Caco-2 (cell line): ENCODE measurements at regions not wholly inside any gene's neighbourhood (a gene's known extent, or its start where the extent isn't known, plus 50 kb on each side); places are given as distances from the start of the nearest gene placed in this dataset.

Experiments used
- BruUV-seq: library from RNA; stranded (reverse); fragments of 400-500 nt; replicated peaks from 2 replicates; lab custom pipeline; 2021; lab: Mats Ljungman, UMichigan
- CTCF ChIA-PET: fragments of 300-600 bp; sonication (Branson Sonifier 250); formaldehyde crosslinking; loops from one replicate; lab custom pipeline; 2022; ENCODE audit warnings: antibody characterized with exemption; lab: Charles Lee
- POLR2A ChIA-PET: fragments of 300-600 bp; sonication (Branson Sonifier 250); formaldehyde crosslinking; loops from one replicate; lab custom pipeline; 2022; ENCODE audit warnings: antibody characterized with exemption; lab: Charles Lee
- DNase-seq, 2 experiments: peaks; one replicate each; pipeline versions ENCODE4 v3.0.0 to v3.0.0-alpha.2; 2020 to 2022
- H3K27me3 ChIP-seq: replicated peaks from 2 replicates; pipeline ENCODE4 v1.6.0; 2011; ENCODE audit warnings: low read length; ENCODE audit not compliant: control insufficient read depth, insufficient read depth
- H3K36me3 ChIP-seq: 2 replicates; pipeline ENCODE4 v1.5.1; 2011; ENCODE audit warnings: low read length; ENCODE audit not compliant: control insufficient read depth, insufficient read depth
- H3K4me1 ChIP-seq: fragments of 250-450 bp; sonication (Bioruptor Pico); 2 replicates; pipeline ENCODE4 v1.5.1; 2020; ENCODE audit warnings: mild to moderate bottlenecking
- H3K4me3 ChIP-seq: 2 replicates; pipeline ENCODE4 v1.5.1; 2011; ENCODE audit warnings: low read depth, mild to moderate bottlenecking, control low read depth, low read length
- H3K9me3 ChIP-seq: fragments of 250-450 bp; sonication (Bioruptor Pico); 2 replicates; pipeline ENCODE4 v1.5.1; 2020; ENCODE audit warnings: mild to moderate bottlenecking, moderate library complexity
- H3K27ac Mint-ChIP-seq: one replicate; pipeline ENCODE4 v1.8.0; 2022; ENCODE audit warnings: mixed read lengths; ENCODE audit not compliant: unreplicated experiment
- H3K27me3 Mint-ChIP-seq: one replicate; pipeline ENCODE4 v1.8.0; 2022; ENCODE audit warnings: mixed read lengths; ENCODE audit not compliant: insufficient read depth, unreplicated experiment
- H3K36me3 Mint-ChIP-seq: one replicate; pipeline ENCODE4 v1.8.0; 2022; ENCODE audit warnings: mild to moderate bottlenecking, mixed read lengths; ENCODE audit not compliant: insufficient read depth, unreplicated experiment
- H3K4me1 Mint-ChIP-seq: one replicate; pipeline ENCODE4 v1.8.0; 2022; ENCODE audit warnings: low read depth, mixed read lengths; ENCODE audit not compliant: unreplicated experiment
- H3K4me3 Mint-ChIP-seq: one replicate; pipeline ENCODE4 v1.8.0; 2022; ENCODE audit warnings: mild to moderate bottlenecking, moderate library complexity, mixed read lengths; ENCODE audit not compliant: unreplicated experiment
- H3K9me3 Mint-ChIP-seq: one replicate; pipeline ENCODE4 v1.8.0; 2022; ENCODE audit warnings: mixed read lengths; ENCODE audit not compliant: unreplicated experiment
- intact Hi-C: fragments of 100-400 bp; cut with micrococcal nuclease; formaldehyde crosslinking; loops from one replicate; pipeline ENCODE4 v1.10.0; 2022; ENCODE audit not compliant: unreplicated experiment
- TF ChIP-seq, protein P1 (sequence below), 2 experiments: fragments of 200-600 bp in 1 of 2; IDR thresholded peaks; 1 replicate in 1 of 2; 2 replicates in 1 of 2; pipeline versions ENCODE4 v1.5.1 to v1.8.0; 2011 to 2022; ENCODE audit warnings: antibody characterized with exemption in 1 of 2, control low read depth in 1 of 2, inconsistent platforms in 1 of 2, low read depth in 1 of 2, low read length in 1 of 2, mild to moderate bottlenecking in 1 of 2, moderate library complexity in 1 of 2; ENCODE audit not compliant: insufficient read depth in 1 of 2, severe bottlenecking in 1 of 2, unreplicated experiment in 1 of 2

GRCh38 chr14:66240105-66240504 is 246.1 kb upstream of the CCDC196 start:
- intact Hi-C loops = no loop called here
- no peaks in the 10 kb centered on the region for H3K9me3 ChIP-seq

DNA sequence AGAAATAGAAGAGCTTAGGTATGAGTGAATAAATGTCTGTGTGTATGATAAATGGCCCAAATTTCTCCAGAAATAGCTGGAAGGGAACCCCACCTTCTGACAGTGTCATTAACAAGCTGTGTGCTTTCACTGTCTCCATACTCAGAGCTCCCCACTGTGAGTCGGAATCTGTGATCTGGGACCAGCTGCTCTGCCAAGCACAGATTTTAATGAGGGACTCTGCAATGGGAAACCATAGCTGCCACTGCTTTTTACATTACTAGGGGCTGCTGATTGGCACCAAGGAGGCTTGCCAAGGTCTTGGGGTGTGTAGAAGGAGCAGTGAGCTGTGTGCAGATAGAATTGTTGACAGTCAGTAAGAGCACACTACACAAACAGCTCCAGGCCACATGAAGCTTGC is 244.2 kb upstream of the CCDC196 start:
- DNase-seq = no peak
- Mint-ChIP-seq H3K9me3 (no peaks in the 10 kb centered on the region), H3K27ac (no peak overlapping the region), H3K36me3 (no peaks in the 10 kb centered on the region), H3K27me3 (peaks cover 5% of the 10 kb centered on the region), H3K4me1 (no peaks in the 10 kb centered on the region), H3K4me3 (no peak overlapping the region)
- Histone ChIP-seq H3K4me3 (no peak overlapping the region), H3K9me3 (no peaks in the 10 kb centered on the region), H3K36me3 (no peaks in the 10 kb centered on the region), H3K4me1 (no peaks in the 10 kb centered on the region), H3K27me3 (no peaks in the 10 kb centered on the region)
- intact Hi-C loops = no loop called here
- CTCF ChIA-PET = no interaction called here
- no TSS peak for BruUV-seq
- POLR2A ChIA-PET = no interaction called here
- TF ChIP-seq, protein P1, sequence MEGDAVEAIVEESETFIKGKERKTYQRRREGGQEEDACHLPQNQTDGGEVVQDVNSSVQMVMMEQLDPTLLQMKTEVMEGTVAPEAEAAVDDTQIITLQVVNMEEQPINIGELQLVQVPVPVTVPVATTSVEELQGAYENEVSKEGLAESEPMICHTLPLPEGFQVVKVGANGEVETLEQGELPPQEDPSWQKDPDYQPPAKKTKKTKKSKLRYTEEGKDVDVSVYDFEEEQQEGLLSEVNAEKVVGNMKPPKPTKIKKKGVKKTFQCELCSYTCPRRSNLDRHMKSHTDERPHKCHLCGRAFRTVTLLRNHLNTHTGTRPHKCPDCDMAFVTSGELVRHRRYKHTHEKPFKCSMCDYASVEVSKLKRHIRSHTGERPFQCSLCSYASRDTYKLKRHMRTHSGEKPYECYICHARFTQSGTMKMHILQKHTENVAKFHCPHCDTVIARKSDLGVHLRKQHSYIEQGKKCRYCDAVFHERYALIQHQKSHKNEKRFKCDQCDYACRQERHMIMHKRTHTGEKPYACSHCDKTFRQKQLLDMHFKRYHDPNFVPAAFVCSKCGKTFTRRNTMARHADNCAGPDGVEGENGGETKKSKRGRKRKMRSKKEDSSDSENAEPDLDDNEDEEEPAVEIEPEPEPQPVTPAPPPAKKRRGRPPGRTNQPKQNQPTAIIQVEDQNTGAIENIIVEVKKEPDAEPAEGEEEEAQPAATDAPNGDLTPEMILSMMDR (IDR thresholded peaks at IDR 0.05; ENCODE audit: insufficient read depth in 1 of 2, low read depth in 1 of 2, low read length in 1 of 2, severe bottlenecking in 1 of 2, unreplicated experiment in 1 of 2) = no peak

More at GRCh38 chr14:66240105-66240504, 246.1 kb upstream of the CCDC196 start:
- Histone ChIP-seq H3K4me3 (no peak overlapping the region), H3K27me3 (no peaks in the 10 kb centered on the region), H3K36me3 (no peaks in the 10 kb centered on the region), H3K4me1 (no peaks in the 10 kb centered on the region)
- CTCF ChIA-PET = no interaction called here
- no peaks in the 10 kb centered on the region for H3K36me3 Mint-ChIP-seq
- no peak for DNase-seq
- POLR2A ChIA-PET = no interaction called here
- TF ChIP-seq, protein P1 (IDR thresholded peaks at IDR 0.05; ENCODE audit: insufficient read depth in 1 of 2, low read depth in 1 of 2, low read length in 1 of 2, severe bottlenecking in 1 of 2, unreplicated experiment in 1 of 2) = no peak
- H3K9me3 Mint-ChIP-seq = no peaks in the 10 kb centered on the region
- no peak overlapping the region for H3K4me3 Mint-ChIP-seq
- H3K27me3 Mint-ChIP-seq = peaks cover 2% of the 10 kb centered on the region
- BruUV-seq = no TSS peak
- H3K4me1 Mint-ChIP-seq = no peaks in the 10 kb centered on the region
- H3K27ac Mint-ChIP-seq = no peak overlapping the region

GRCh38 chr14:66244834-66245233 is 241.3 kb upstream of the CCDC196 start:
- H3K36me3 Mint-ChIP-seq = no peaks in the 10 kb centered on the region
- H3K9me3 ChIP-seq = no peaks in the 10 kb centered on the region
- H3K36me3 ChIP-seq = no peaks in the 10 kb centered on the region
- no peak overlapping the region for H3K27ac Mint-ChIP-seq
- H3K27me3 ChIP-seq = no peaks in the 10 kb centered on the region
- no peaks in the 10 kb centered on the region for H3K9me3 Mint-ChIP-seq
- H3K4me3 Mint-ChIP-seq = no peak overlapping the region
- CTCF ChIA-PET = no interaction called here
- intact Hi-C loops = no loop called here
- H3K4me3 ChIP-seq = no peak overlapping the region
- TF ChIP-seq, protein P1 (IDR thresholded peaks at IDR 0.05; ENCODE audit: insufficient read depth in 1 of 2, low read depth in 1 of 2, low read length in 1 of 2, severe bottlenecking in 1 of 2, unreplicated experiment in 1 of 2) = no peak
- BruUV-seq = no TSS peak
- POLR2A ChIA-PET = no interaction called here
- no peaks in the 10 kb centered on the region for H3K4me1 Mint-ChIP-seq
- H3K27me3 Mint-ChIP-seq = peaks cover 9% of the 10 kb centered on the region
- DNase-seq = no peak
- H3K4me1 ChIP-seq = no peaks in the 10 kb centered on the region
